ENCODE measurements at regions not wholly inside any gene's neighbourhood (a gene's known extent, or its start where the extent isn't known, plus 50 kb on each side); places are given as distances from the start of the nearest gene placed in this dataset.

GRCh38 chr4:146112389-146112788, 63.1 kb upstream of the LSM6 start:
- TF ChIP-seq POLR2AphosphoS5 (IDR thresholded peaks at IDR 0.05): no peak
- TF ChIP-seq, protein P1, sequence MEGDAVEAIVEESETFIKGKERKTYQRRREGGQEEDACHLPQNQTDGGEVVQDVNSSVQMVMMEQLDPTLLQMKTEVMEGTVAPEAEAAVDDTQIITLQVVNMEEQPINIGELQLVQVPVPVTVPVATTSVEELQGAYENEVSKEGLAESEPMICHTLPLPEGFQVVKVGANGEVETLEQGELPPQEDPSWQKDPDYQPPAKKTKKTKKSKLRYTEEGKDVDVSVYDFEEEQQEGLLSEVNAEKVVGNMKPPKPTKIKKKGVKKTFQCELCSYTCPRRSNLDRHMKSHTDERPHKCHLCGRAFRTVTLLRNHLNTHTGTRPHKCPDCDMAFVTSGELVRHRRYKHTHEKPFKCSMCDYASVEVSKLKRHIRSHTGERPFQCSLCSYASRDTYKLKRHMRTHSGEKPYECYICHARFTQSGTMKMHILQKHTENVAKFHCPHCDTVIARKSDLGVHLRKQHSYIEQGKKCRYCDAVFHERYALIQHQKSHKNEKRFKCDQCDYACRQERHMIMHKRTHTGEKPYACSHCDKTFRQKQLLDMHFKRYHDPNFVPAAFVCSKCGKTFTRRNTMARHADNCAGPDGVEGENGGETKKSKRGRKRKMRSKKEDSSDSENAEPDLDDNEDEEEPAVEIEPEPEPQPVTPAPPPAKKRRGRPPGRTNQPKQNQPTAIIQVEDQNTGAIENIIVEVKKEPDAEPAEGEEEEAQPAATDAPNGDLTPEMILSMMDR (IDR thresholded peaks at IDR 0.05): no peak
